ENCODE measurements at regions not wholly inside any gene's neighbourhood (a gene's known extent, or its start where the extent isn't known, plus 50 kb on each side); places are given as distances from the start of the nearest gene placed in this dataset.

- TF ChIP-seq CTCF (IDR thresholded peaks at IDR 0.05) = no peak
These were observed 460.9 kb upstream of the SULF2 start for GRCh38 chr20:48246061-48246790.

- no peak for TF ChIP-seq CTCF (IDR thresholded peaks at IDR 0.05)
These were observed 457.3 kb upstream of the SULF2 start for GRCh38 chr20:48242623-48243022.

- no peak for TF ChIP-seq CTCF (IDR thresholded peaks at IDR 0.05)
These were observed 456.2 kb upstream of the SULF2 start for GRCh38 chr20:48241482-48241881.

- TF ChIP-seq CTCF (IDR thresholded peaks at IDR 0.05) = no peak
These were observed 453.5 kb upstream of the SULF2 start for GRCh38 chr20:48238781-48239180.

GRCh38 chr20:48238326-48238725 is 453.0 kb upstream of the SULF2 start:
- no peak for TF ChIP-seq CTCF (IDR thresholded peaks at IDR 0.05)

- TF ChIP-seq CTCF (IDR thresholded peaks at IDR 0.05) = no peak
These were observed 451.0 kb upstream of the SULF2 start for GRCh38 chr20:48236000-48236970.

- TF ChIP-seq CTCF (IDR thresholded peaks at IDR 0.05) = no peak
These were observed 449.7 kb upstream of the SULF2 start for GRCh38 chr20:48234951-48235350.
